HL-60 (cell line): ENCODE measurements at regions not wholly inside any gene's neighbourhood (a gene's known extent, or its start where the extent isn't known, plus 50 kb on each side); places are given as distances from the start of the nearest gene placed in this dataset.

Experiments used
- POLR2AphosphoS5 ChIP-seq: IDR thresholded peaks from 2 replicates; pipeline ENCODE4 v1.6.1; 2012; ENCODE audit warnings: low read depth
- SPI1 ChIP-seq: IDR thresholded peaks from 2 replicates; pipeline ENCODE4 v1.6.1; 2012; ENCODE audit warnings: low read depth, mild to moderate bottlenecking, borderline replicate concordance
- TF ChIP-seq, protein P1 (sequence below): IDR thresholded peaks from one replicate; pipeline ENCODE4 v1.5.1; 2011; ENCODE audit warnings: low read length, control low read depth, inconsistent platforms; ENCODE audit not compliant: insufficient read depth
- TF ChIP-seq, protein P2 (sequence below): IDR thresholded peaks from 2 replicates; pipeline ENCODE4 v1.6.1; 2012; ENCODE audit warnings: low read depth; ENCODE audit not compliant: insufficient replicate concordance

DNA sequence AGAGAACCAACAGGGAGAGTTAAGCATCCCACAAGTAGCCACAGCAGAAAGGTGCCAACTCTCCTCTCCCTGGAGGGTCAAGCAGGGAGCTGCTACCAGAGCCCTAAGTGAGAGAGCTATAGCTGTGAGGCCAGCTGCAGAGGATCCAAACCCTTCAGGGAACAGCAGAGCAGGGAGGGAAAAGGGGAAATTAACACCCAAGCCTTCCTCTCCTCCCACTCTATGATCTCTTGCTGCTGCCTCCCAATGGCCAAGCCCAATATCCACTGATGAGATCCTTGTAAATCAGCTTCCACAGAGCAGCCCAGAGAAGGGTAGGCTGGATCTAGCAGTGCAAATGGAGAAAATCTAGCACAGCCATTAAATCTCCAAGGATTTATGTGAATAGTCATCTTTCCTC is 68.2 kb upstream of the THBS1 start:
- TF ChIP-seq, protein P1, sequence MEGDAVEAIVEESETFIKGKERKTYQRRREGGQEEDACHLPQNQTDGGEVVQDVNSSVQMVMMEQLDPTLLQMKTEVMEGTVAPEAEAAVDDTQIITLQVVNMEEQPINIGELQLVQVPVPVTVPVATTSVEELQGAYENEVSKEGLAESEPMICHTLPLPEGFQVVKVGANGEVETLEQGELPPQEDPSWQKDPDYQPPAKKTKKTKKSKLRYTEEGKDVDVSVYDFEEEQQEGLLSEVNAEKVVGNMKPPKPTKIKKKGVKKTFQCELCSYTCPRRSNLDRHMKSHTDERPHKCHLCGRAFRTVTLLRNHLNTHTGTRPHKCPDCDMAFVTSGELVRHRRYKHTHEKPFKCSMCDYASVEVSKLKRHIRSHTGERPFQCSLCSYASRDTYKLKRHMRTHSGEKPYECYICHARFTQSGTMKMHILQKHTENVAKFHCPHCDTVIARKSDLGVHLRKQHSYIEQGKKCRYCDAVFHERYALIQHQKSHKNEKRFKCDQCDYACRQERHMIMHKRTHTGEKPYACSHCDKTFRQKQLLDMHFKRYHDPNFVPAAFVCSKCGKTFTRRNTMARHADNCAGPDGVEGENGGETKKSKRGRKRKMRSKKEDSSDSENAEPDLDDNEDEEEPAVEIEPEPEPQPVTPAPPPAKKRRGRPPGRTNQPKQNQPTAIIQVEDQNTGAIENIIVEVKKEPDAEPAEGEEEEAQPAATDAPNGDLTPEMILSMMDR = no peak
- TF ChIP-seq, protein P2, sequence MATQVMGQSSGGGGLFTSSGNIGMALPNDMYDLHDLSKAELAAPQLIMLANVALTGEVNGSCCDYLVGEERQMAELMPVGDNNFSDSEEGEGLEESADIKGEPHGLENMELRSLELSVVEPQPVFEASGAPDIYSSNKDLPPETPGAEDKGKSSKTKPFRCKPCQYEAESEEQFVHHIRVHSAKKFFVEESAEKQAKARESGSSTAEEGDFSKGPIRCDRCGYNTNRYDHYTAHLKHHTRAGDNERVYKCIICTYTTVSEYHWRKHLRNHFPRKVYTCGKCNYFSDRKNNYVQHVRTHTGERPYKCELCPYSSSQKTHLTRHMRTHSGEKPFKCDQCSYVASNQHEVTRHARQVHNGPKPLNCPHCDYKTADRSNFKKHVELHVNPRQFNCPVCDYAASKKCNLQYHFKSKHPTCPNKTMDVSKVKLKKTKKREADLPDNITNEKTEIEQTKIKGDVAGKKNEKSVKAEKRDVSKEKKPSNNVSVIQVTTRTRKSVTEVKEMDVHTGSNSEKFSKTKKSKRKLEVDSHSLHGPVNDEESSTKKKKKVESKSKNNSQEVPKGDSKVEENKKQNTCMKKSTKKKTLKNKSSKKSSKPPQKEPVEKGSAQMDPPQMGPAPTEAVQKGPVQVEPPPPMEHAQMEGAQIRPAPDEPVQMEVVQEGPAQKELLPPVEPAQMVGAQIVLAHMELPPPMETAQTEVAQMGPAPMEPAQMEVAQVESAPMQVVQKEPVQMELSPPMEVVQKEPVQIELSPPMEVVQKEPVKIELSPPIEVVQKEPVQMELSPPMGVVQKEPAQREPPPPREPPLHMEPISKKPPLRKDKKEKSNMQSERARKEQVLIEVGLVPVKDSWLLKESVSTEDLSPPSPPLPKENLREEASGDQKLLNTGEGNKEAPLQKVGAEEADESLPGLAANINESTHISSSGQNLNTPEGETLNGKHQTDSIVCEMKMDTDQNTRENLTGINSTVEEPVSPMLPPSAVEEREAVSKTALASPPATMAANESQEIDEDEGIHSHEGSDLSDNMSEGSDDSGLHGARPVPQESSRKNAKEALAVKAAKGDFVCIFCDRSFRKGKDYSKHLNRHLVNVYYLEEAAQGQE = no peak
- no peak for TF ChIP-seq POLR2AphosphoS5
- TF ChIP-seq SPI1 = no peak
